ENCODE measurements at regions not wholly inside any gene's neighbourhood (a gene's known extent, or its start where the extent isn't known, plus 50 kb on each side); places are given as distances from the start of the nearest gene placed in this dataset.

GRCh38 chr7:25544254-25544653 is 316.0 kb upstream of the NPVF start:
- no peak for TF ChIP-seq CTCF (IDR thresholded peaks at IDR 0.05)
- no peak for TF ChIP-seq EP300 (IDR thresholded peaks at IDR 0.05)
- TF ChIP-seq POLR2A (IDR thresholded peaks at IDR 0.05) = no peak

Measured in sigmoid colon (tissue), 4 donors.